ENCODE measurements at regions not wholly inside any gene's neighbourhood (a gene's known extent, or its start where the extent isn't known, plus 50 kb on each side); places are given as distances from the start of the nearest gene placed in this dataset.

GRCh38 chr7:25288556-25289307, 60.4 kb upstream of the NPVF start:
- no peak for TF ChIP-seq CTCF (IDR thresholded peaks at IDR 0.05)
- intact Hi-C loops (cut with DNase I), result no loop called here
- WGBS, 2 donors, result 81 to 94% methylated on average over 6 of the region's 6 CpGs

GRCh38 chr7:25289518-25289917, 61.2 kb upstream of the NPVF start:
- DNase-seq (no peak), FAIRE-seq (no peak), ATAC-seq (no peak)
- no peaks in the 10 kb centered on the region for H3K4me1 ChIP-seq
- no peaks in the 10 kb centered on the region for H3K9me3 ChIP-seq
- H3K27ac ChIP-seq, result no peak overlapping the region
- no peak overlapping the region for H3K4me3 ChIP-seq
- no peaks in the 10 kb centered on the region for H3K36me3 ChIP-seq
- WGBS, 2 donors, result 25 to 31% methylated on average over 1 of the region's 1 CpG
- TF ChIP-seq CTCF (IDR thresholded peaks at IDR 0.05), result no peak
- intact Hi-C loops (cut with DNase I), result no loop called here
- no peaks in the 10 kb centered on the region for H3K27me3 ChIP-seq

More at GRCh38 chr7:25288556-25289307, 60.4 kb upstream of the NPVF start:
- H3K27me3 ChIP-seq, result no peaks in the 10 kb centered on the region
- H3K4me1 ChIP-seq, result no peaks in the 10 kb centered on the region
- H3K9me3 ChIP-seq, result no peaks in the 10 kb centered on the region
- DNase-seq, result no peak
- ATAC-seq, result no peak
- H3K36me3 ChIP-seq, result no peaks in the 10 kb centered on the region
- FAIRE-seq, result no peak
- no peak overlapping the region for H3K4me3 ChIP-seq
- H3K27ac ChIP-seq, result no peak overlapping the region

- 57 to 61% methylated on average over 3 of the region's 3 CpGs for WGBS, 2 donors
- Histone ChIP-seq H3K9me3 (no peaks in the 10 kb centered on the region), H3K27ac (no peak overlapping the region), H3K36me3 (no peaks in the 10 kb centered on the region), H3K27me3 (no peaks in the 10 kb centered on the region), H3K4me1 (no peaks in the 10 kb centered on the region), H3K4me3 (no peak overlapping the region)
- ATAC-seq, result no peak
- intact Hi-C loops (cut with DNase I), result no loop called here
- no peak for DNase-seq
- FAIRE-seq, result no peak
- no peak for TF ChIP-seq CTCF (IDR thresholded peaks at IDR 0.05)
Measured at GRCh38 chr7:25294624-25295023, 66.3 kb upstream of the NPVF start.

GRCh38 chr7:25295387-25295786, 67.1 kb upstream of the NPVF start:
- FAIRE-seq, result no peak
- no peaks in the 10 kb centered on the region for H3K27me3 ChIP-seq
- ATAC-seq, result no peak
- intact Hi-C loops (cut with DNase I), result no loop called here
- DNase-seq, result no peak
- no peak for TF ChIP-seq CTCF (IDR thresholded peaks at IDR 0.05)
- H3K4me3 ChIP-seq, result no peak overlapping the region
- no peaks in the 10 kb centered on the region for H3K9me3 ChIP-seq
- no peaks in the 10 kb centered on the region for H3K36me3 ChIP-seq
- H3K27ac ChIP-seq, result no peak overlapping the region
- WGBS, 2 donors, result 55 to 62% methylated on average over 4 of the region's 4 CpGs
- no peaks in the 10 kb centered on the region for H3K4me1 ChIP-seq

- ATAC-seq, result no peak
- no peak for FAIRE-seq
- TF ChIP-seq CTCF (IDR thresholded peaks at IDR 0.05), result no peak
- intact Hi-C loops (cut with DNase I), result no loop called here
- DNase-seq, result no peak
- H3K4me1 ChIP-seq, result no peaks in the 10 kb centered on the region
- no peak overlapping the region for H3K4me3 ChIP-seq
- no peaks in the 10 kb centered on the region for H3K27me3 ChIP-seq
- H3K36me3 ChIP-seq, result no peaks in the 10 kb centered on the region
- no peaks in the 10 kb centered on the region for H3K9me3 ChIP-seq
- 98 to 100% methylated on average over 3 of the region's 3 CpGs for WGBS, 2 donors
- H3K27ac ChIP-seq, result no peak overlapping the region
Measured at GRCh38 chr7:25296086-25296485, 67.8 kb upstream of the NPVF start.
